GM11168 (cell line): ENCODE measurements at regions not wholly inside any gene's neighbourhood (a gene's known extent, or its start where the extent isn't known, plus 50 kb on each side); places are given as distances from the start of the nearest gene placed in this dataset.
"Not testable (repeated sequence)": the region's sequence is repeated elsewhere in the genome, so short reads cannot be mapped to it uniquely, and the experiment has no call there.

Source experiments
- in situ Hi-C: fragments of 300-500 bp; cut with MboI; formaldehyde crosslinking; loops from one replicate; pipeline ENCODE4 v1.12.0; 2022; ENCODE audit warnings: low sequenced_read_pairs; ENCODE audit not compliant: unreplicated experiment

DNA sequence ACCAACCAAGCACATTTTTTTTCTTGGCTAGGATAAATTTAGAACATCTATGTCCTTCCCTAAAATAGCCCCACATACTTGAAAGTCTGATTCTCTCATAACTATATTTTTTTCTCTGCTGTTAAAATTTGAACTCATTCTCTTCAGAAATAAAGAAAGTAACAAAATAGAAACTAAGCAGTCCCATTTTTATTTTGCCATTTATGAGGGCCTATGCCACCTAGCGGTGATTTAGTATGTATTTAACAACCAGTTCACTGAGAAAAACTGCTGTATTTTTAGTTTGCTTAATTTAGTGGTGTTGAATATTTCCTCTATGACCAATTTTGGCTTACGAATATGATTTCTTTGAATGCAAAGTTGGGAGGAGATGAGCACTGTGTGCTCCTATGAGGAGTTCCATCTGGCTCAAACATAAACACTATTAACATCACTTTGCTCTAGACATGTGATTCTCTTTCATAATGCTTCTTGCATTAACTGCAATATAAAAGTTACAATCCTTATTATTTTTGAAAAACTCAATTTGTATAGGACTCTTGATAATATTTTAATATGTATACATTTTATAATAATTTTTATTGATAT lies 116.6 kb downstream of the SYT15B start:
- in situ Hi-C loops, result not testable (repeated sequence)

DNA sequence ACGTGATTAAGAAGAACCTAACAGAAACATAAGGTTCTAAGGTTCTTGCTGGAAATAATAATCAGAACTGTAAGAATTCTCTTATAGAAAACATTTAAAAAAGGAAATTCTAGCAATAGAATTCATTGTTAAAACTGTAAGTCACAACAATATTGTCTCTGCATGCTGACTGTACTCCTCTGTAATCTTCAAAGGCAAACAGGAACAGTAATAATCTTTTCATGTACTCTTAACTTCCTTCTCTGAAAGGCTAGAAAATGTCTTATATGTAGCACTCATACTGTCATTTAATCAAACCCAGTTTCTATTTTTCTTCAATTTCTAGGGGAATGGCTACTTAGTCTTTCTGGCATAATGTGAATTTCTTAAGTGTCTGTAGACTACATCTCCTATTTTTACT lies 103.5 kb upstream of the AGAP9 start:
- in situ Hi-C loops, result not testable (repeated sequence)

DNA sequence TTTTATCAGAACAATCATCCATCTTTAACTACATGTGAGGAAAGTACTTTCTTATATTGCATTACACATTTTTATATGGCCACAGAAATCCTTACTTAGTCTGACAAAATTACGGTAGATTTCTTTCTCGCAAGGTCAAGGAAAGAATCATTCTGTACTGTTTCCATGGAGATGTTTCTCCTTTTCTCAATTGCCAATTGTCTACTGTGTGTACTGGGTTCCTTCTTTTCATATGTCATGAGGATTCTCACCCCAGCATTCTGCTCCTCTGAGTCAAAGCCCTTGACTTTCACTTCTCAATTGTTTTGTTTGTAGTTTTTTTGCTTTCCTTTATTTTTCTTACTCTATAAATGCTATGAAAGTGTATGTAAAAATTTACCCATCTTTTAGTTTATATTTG lies 99.3 kb upstream of the AGAP9 start:
- in situ Hi-C loops, result not testable (repeated sequence)

DNA sequence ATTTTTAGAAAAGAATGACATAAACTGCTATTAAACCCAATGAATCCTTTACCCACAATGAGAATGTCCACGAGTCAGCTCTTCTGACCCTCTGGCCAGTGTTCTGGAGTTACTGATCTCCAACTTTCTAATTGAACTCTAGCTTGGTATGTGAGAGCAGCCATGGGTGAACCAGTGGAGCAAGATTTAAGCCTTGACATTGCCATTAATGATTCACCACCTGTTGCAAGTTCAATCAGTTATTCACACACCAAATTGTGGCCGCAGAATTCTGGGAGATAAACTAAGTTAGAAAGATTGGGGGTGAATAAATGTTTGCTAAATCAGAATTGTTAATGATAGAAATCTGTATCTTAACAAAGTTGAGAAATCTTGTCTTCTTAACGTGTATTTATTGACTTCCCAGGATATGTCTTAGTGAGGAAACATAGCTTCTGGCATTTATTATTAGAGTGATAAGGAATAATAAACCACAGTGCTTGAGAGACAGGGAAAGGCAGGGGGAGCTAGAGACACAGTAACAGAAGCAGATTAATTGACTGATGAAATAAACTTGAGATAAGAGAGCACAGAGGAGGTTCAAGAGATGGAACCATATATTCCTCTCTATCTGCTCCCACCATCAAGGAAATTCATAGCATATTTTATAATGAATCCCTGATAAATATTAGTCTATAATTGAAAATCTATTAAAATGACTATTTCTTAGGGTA lies 96.0 kb upstream of the AGAP9 start:
- in situ Hi-C loops, result not testable (repeated sequence)

DNA sequence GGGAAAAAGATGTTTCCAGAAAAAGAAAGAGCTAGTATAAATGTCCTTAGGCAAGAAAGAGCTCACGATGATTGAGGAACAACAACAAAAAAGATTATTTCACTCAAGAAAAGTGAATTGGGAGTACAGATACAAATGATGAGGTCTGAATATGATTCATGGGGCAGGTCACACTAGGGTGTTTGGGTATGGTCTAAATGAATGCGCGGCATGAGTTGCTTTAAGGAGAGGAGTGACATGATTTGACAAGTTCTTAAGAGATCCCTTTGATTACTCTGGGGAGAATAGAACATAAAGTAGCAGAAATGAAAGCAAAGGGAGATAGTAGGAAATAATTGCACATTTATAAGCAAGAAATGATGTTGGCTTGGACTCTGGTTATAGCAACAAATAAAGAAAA lies 85.9 kb upstream of the AGAP9 start:
- in situ Hi-C loops, result not testable (repeated sequence)

DNA sequence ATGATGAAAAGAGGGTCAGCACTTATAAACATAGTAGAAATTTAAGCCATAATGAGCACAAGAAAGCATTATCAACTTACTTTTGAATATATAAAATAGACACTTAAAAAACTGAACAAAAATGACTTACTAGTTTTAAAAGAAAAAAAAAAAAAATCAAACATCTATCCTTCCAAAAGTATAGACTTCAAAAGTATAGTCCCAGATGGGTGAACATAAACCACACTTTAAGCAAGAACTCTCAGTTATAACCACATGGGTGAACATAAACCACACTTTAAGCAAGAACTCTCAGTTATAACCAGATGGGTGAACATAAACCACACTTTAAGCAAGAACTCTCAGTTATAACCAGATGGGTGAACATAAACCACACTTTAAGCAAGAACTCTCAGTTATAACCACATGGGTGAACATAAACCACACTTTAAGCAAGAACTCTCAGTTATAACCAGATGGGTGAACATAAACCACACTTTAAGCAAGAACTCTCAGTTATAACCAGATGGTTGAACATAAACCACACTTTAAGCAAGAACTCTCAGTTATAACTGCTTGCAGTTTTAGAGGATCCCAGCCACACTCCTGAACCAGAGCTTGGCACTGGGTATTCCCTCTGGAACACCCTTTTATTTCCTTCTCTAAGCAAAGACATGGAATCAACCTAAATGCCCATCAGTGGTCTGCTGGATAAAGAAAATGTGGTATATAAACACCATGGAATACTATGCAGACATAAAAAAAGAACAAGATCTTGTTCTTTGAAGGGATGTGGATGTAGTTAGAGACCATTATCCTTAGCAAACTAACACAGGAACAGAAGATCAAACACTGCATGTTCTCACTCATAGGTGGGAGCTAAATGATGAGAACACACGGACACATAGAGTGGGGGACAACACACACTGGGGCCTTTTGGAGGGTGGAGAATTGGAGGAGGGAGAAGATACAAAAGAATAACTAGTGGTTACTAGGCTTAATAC lies 82.6 kb upstream of the AGAP9 start:
- in situ Hi-C loops, result not testable (repeated sequence)

DNA sequence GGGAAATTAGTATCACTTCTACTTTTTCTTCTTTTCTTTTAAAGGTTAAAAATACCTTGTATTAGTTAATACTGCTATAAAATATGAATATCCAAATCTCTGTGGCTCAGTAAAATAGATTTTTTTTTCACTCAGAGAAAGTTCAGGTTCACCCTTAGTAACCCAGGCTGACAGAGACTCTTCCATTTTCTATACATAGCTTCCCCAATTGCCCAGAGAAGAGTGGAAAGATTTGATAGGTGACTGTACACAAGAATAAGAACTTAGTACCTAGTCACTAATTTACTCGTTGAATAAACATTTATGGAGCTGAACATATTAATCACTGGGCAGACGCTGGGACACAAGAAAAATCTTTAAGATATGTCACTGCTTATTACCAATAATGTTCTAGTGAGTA lies 77.2 kb upstream of the AGAP9 start:
- in situ Hi-C loops, result not testable (repeated sequence)

- in situ Hi-C loops, result not testable (repeated sequence)
These were observed 76.7 kb upstream of the AGAP9 start for GRCh38 chr10:47600127-47600526.

DNA sequence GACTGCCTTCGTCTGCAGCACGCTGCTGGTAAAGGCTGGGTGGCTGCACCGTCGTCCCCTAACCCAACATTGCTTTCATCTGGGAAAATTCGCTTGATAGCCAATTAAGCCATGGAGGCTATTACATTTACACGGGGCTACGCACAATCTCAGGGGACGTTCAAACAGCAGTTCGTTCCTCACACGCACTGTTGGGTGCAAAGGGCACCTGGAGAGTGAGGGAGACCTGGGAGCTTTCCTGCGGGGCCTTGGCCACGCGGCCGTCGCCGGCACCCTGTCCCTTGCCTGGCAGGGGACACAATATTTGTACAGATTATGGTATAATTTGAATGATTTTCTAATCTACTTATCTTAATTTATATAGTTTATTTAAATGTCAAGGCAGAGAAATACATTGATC lies 76.2 kb upstream of the AGAP9 start:
- in situ Hi-C loops, result not testable (repeated sequence)

DNA sequence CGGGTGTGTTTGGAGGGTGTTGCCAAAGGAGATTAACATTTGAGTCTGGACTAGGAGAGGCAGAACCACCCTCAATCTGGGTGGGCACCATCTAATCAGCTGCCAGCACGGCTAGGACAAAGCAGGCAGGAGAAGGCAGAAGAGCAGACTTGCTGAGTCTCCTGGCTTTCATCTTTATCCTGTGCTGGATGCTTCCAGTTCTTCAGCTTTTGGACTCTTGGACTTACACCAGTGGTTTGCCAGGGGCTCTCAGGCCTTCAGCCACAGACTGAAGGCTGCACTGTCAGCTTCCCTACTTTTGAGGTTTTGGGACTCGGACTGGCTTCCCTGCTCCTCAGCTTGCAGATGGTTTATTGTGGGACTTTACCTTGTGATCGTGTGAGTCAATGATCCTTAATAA lies 70.4 kb upstream of the AGAP9 start:
- in situ Hi-C loops, result not testable (repeated sequence)

- in situ Hi-C loops, result not testable (repeated sequence)
These were observed 69.7 kb upstream of the AGAP9 start for GRCh38 chr10:47593129-47593528.

GRCh38 chr10:47590956-47591355 lies 67.5 kb upstream of the AGAP9 start:
- in situ Hi-C loops, result not testable (repeated sequence)

- in situ Hi-C loops, result not testable (repeated sequence)
These were observed 67.1 kb upstream of the AGAP9 start for GRCh38 chr10:47590534-47590933.

DNA sequence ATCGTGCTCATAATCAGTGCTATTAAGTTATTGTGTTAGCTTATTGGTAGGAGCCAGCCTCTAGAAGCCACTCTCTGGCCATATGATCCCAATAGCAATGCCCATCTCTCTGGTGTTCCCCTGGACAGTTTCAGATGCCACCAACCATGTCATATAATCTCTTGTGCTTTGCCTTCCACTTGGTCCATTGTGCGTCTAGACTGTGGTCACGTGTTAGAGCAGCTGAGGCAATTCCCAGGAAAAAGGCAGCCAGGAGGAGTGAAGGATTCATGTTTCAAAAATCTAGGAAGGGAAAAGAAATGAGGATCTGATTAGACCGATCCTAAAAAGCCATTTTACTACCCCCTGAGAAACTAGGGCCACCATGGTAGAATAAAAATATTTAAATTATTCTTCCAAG lies 58.6 kb upstream of the AGAP9 start:
- in situ Hi-C loops, result not testable (repeated sequence)

DNA sequence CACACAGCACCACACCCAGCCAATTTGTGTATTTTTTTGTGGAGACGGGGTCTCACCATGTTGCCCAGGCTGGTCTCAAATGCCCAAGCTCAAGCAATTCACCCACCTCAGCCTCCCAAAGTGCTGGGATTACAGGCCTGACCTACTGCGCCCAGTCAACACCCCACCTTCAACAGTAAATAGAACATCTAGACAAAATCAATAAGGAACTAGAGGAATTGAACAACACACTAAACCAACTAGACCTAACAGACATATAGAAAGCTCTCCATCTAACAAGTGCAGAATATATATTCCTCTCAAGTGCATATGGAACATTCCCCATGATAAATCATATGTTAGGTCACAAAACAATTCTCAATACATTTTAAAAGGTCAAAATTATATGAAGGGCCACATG lies 56.6 kb upstream of the AGAP9 start:
- in situ Hi-C loops, result not testable (repeated sequence)

- in situ Hi-C loops, result not testable (repeated sequence)
These were observed 55.1 kb upstream of the AGAP9 start for GRCh38 chr10:47578547-47578946.
